Endothelial cell (in vitro differentiated cells): ENCODE measurements at regions not wholly inside any gene's neighbourhood (a gene's known extent, or its start where the extent isn't known, plus 50 kb on each side); places are given as distances from the start of the nearest gene placed in this dataset.

Source experiments
- DNase-seq: peaks from one replicate; pipeline ENCODE4 v3.0.0; 2021; ENCODE audit warnings: low spot score
- H3K27ac Mint-ChIP-seq: one replicate; pipeline ENCODE4 v1.8.0; 2021; ENCODE audit warnings: mixed read lengths, inconsistent platforms; ENCODE audit not compliant: unreplicated experiment
- H3K27me3 Mint-ChIP-seq: one replicate; pipeline ENCODE4 v1.8.0; 2021; ENCODE audit warnings: mild to moderate bottlenecking, moderate library complexity, mixed read lengths, inconsistent platforms; ENCODE audit not compliant: unreplicated experiment
- H3K36me3 Mint-ChIP-seq: one replicate; pipeline ENCODE4 v1.8.0; 2021; ENCODE audit warnings: mild to moderate bottlenecking, low read depth, mixed read lengths, inconsistent platforms; ENCODE audit not compliant: unreplicated experiment
- H3K4me1 Mint-ChIP-seq: one replicate; pipeline ENCODE4 v1.8.0; 2021; ENCODE audit warnings: mild to moderate bottlenecking, mixed read lengths, inconsistent platforms; ENCODE audit not compliant: unreplicated experiment
- H3K4me3 Mint-ChIP-seq: one replicate; pipeline ENCODE4 v1.8.0; 2021; ENCODE audit warnings: mild to moderate bottlenecking, mixed read lengths, inconsistent platforms; ENCODE audit not compliant: unreplicated experiment
- H3K9me3 Mint-ChIP-seq: one replicate; pipeline ENCODE4 v1.8.0; 2021; ENCODE audit warnings: mixed read lengths, inconsistent platforms; ENCODE audit not compliant: unreplicated experiment
- TF ChIP-seq, protein P1 (sequence below): fragments of 200-600 bp; sonication (generic); IDR thresholded peaks from one replicate; pipeline ENCODE4 v1.5.0; 2021; ENCODE audit warnings: antibody characterized with exemption; ENCODE audit not compliant: unreplicated experiment

- no peaks in the 10 kb centered on the region for H3K36me3 Mint-ChIP-seq
- TF ChIP-seq, protein P1, sequence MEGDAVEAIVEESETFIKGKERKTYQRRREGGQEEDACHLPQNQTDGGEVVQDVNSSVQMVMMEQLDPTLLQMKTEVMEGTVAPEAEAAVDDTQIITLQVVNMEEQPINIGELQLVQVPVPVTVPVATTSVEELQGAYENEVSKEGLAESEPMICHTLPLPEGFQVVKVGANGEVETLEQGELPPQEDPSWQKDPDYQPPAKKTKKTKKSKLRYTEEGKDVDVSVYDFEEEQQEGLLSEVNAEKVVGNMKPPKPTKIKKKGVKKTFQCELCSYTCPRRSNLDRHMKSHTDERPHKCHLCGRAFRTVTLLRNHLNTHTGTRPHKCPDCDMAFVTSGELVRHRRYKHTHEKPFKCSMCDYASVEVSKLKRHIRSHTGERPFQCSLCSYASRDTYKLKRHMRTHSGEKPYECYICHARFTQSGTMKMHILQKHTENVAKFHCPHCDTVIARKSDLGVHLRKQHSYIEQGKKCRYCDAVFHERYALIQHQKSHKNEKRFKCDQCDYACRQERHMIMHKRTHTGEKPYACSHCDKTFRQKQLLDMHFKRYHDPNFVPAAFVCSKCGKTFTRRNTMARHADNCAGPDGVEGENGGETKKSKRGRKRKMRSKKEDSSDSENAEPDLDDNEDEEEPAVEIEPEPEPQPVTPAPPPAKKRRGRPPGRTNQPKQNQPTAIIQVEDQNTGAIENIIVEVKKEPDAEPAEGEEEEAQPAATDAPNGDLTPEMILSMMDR = no peak
- peaks cover 2% of the 10 kb centered on the region for H3K27me3 Mint-ChIP-seq
- no peak overlapping the region for H3K27ac Mint-ChIP-seq
- no peak for DNase-seq
- H3K4me1 Mint-ChIP-seq = no peaks in the 10 kb centered on the region
- no peak overlapping the region for H3K4me3 Mint-ChIP-seq
- H3K9me3 Mint-ChIP-seq = no peaks in the 10 kb centered on the region
Measured at GRCh38 chr13:77384999-77385398, 58.1 kb upstream of the MYCBP2 start.

GRCh38 chr13:77383097-77383496 is 56.2 kb upstream of the MYCBP2 start:
- H3K4me1 Mint-ChIP-seq = no peaks in the 10 kb centered on the region
- peaks cover 2% of the 10 kb centered on the region for H3K27me3 Mint-ChIP-seq
- no peaks in the 10 kb centered on the region for H3K9me3 Mint-ChIP-seq
- H3K27ac Mint-ChIP-seq = no peak overlapping the region
- H3K4me3 Mint-ChIP-seq = no peak overlapping the region
- H3K36me3 Mint-ChIP-seq = no peaks in the 10 kb centered on the region
- TF ChIP-seq, protein P1 = no peak
- DNase-seq = no peak

DNA sequence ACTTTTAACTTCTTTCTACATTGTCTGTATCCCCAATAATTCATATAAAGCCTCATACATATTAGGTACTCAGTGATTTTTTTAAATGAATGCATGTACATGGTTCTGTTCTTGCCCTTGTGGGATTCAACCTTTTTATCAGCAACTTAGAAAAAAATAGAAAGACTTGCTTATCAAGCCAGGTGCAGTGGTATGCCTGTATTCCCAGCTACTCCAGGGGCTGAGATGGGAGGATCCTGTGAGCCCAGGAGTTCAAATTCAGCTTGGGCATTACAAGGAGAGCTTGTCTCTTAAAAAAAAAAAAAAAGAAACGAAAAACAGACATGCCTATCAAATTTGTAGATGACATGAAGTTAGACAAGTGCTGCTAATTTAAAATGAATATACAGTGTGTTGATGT is 54.2 kb upstream of the MYCBP2 start:
- no peak overlapping the region for H3K27ac Mint-ChIP-seq
- H3K27me3 Mint-ChIP-seq = peaks cover 2% of the 10 kb centered on the region
- TF ChIP-seq, protein P1 = no peak

GRCh38 chr13:77379508-77379907 is 52.6 kb upstream of the MYCBP2 start:
- no peak overlapping the region for H3K27ac Mint-ChIP-seq
- H3K9me3 Mint-ChIP-seq = no peaks in the 10 kb centered on the region
- no peaks in the 10 kb centered on the region for H3K4me1 Mint-ChIP-seq
- no peaks in the 10 kb centered on the region for H3K27me3 Mint-ChIP-seq
- no peak for DNase-seq
- H3K36me3 Mint-ChIP-seq = no peaks in the 10 kb centered on the region
- no peak overlapping the region for H3K4me3 Mint-ChIP-seq
- TF ChIP-seq, protein P1 = no peak

More for the DNA sequence above, 54.2 kb upstream of the MYCBP2 start:
- no peaks in the 10 kb centered on the region for H3K4me1 Mint-ChIP-seq
- H3K9me3 Mint-ChIP-seq = no peaks in the 10 kb centered on the region
- H3K4me3 Mint-ChIP-seq = no peak overlapping the region
- no peak for DNase-seq
- H3K36me3 Mint-ChIP-seq = no peaks in the 10 kb centered on the region

GRCh38 chr13:77378662-77379061 is 51.8 kb upstream of the MYCBP2 start:
- Mint-ChIP-seq H3K36me3 (no peaks in the 10 kb centered on the region), H3K27me3 (no peaks in the 10 kb centered on the region), H3K4me3 (no peak overlapping the region), H3K4me1 (no peaks in the 10 kb centered on the region), H3K9me3 (no peaks in the 10 kb centered on the region), H3K27ac (no peak overlapping the region)
- TF ChIP-seq, protein P1 = no peak
- DNase-seq = no peak
